ENCODE measurements at regions not wholly inside any gene's neighbourhood (a gene's known extent, or its start where the extent isn't known, plus 50 kb on each side); places are given as distances from the start of the nearest gene placed in this dataset.

DNA sequence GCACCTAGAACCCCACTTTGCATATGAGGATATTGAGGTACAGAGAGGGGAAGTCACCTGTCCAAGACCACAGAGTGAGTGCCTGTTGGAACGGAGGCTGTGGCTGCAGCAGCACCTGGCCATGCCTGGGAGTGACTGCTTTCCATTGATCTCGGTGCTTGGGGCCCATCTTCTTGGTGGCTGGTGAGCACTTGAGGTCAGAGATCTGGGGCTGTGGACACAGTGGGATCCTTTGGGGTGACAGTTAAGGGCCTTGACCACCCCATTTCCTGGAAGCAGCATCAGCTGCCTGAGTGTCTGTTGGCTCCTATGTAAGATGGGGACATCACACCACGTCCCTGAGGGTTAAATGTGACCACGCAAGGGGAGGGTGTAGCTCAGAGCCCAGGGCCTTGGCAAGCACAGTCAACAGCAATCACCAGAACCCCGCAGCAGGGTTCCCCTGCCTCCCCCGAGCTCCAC lies 111.7 kb downstream of the IRF8 start:
- TF ChIP-seq CTCF (IDR thresholded peaks at IDR 0.05) (no peak), POLR2A (IDR thresholded peaks at IDR 0.05) (no peak), EP300 (IDR thresholded peaks at IDR 0.05) (no peak)

All from tibial nerve (tissue), 4 donors.